Duodenal mucosa (tissue), 2 donors: ENCODE measurements at regions not wholly inside any gene's neighbourhood (a gene's known extent, or its start where the extent isn't known, plus 50 kb on each side); places are given as distances from the start of the nearest gene placed in this dataset.

Experiments
- H3K27ac ChIP-seq: one replicate; pipeline ENCODE4 v1.7.0; 2013; ENCODE audit warnings: low read depth, low read length
- H3K27me3 ChIP-seq, 2 donors: one replicate each; pipeline ENCODE4 v1.7.0; 2013; ENCODE audit warnings: low read length in 2 of 2, control low read depth in 1 of 2; ENCODE audit not compliant: insufficient read depth in 2 of 2, control insufficient read depth in 1 of 2
- H3K36me3 ChIP-seq, 2 donors: one replicate each; pipeline ENCODE4 v1.7.0; 2013; ENCODE audit warnings: low read length in 2 of 2, control low read depth in 1 of 2; ENCODE audit not compliant: insufficient read depth in 2 of 2, control insufficient read depth in 1 of 2
- H3K4me1 ChIP-seq, 2 donors: one replicate each; pipeline ENCODE4 v1.7.0; 2013; ENCODE audit warnings: low read length in 2 of 2, control low read depth in 1 of 2; ENCODE audit not compliant: insufficient read depth in 2 of 2, control insufficient read depth in 1 of 2
- H3K4me3 ChIP-seq, 2 donors: one replicate each; pipeline ENCODE4 v1.7.0; 2013; ENCODE audit warnings: low read length in 2 of 2, low read depth in 1 of 2
- H3K9ac ChIP-seq, 2 donors: one replicate each; pipeline ENCODE4 v1.7.0; 2013; ENCODE audit warnings: low read length in 2 of 2, low read depth in 1 of 2
- H3K9me3 ChIP-seq, 2 donors: one replicate each; pipeline ENCODE4 v1.7.0; 2013; ENCODE audit warnings: low read length in 2 of 2, control low read depth in 1 of 2; ENCODE audit not compliant: control insufficient read depth in 1 of 2

GRCh38 chr2:5093056-5093455, 599.1 kb upstream of the SOX11 start:
- H3K4me3 ChIP-seq = no peak overlapping the region
- no peak overlapping the region for H3K9ac ChIP-seq
- H3K36me3 ChIP-seq = no peaks in the 10 kb centered on the region

GRCh38 chr2:5093518-5093917, 598.7 kb upstream of the SOX11 start:
- Histone ChIP-seq H3K9ac (no peak overlapping the region), H3K27ac (no peak overlapping the region), H3K9me3 (peaks cover 5 to 24% of the 10 kb centered on the region in 2 donors), H3K36me3 (no peaks in the 10 kb centered on the region), H3K27me3 (no peaks in the 10 kb centered on the region), H3K4me1 (no peaks in the 10 kb centered on the region), H3K4me3 (no peak overlapping the region)

More at GRCh38 chr2:5093056-5093455, 599.1 kb upstream of the SOX11 start:
- Histone ChIP-seq H3K9me3 (peaks cover 8 to 24% of the 10 kb centered on the region in 2 donors), H3K27me3 (no peaks in the 10 kb centered on the region), H3K27ac (no peak overlapping the region), H3K4me1 (no peaks in the 10 kb centered on the region)

GRCh38 chr2:5094192-5094591, 598.0 kb upstream of the SOX11 start:
- Histone ChIP-seq H3K9ac (no peak overlapping the region), H3K9me3 (peaks cover 5 to 26% of the 10 kb centered on the region in 2 donors), H3K4me1 (no peaks in the 10 kb centered on the region), H3K4me3 (no peak overlapping the region), H3K36me3 (no peaks in the 10 kb centered on the region), H3K27ac (no peak overlapping the region), H3K27me3 (no peaks in the 10 kb centered on the region)

- H3K36me3 ChIP-seq = no peaks in the 10 kb centered on the region
- no peak overlapping the region for H3K4me3 ChIP-seq
- H3K9me3 ChIP-seq = peaks cover 12 to 16% of the 10 kb centered on the region in 2 donors
- no peak overlapping the region for H3K27ac ChIP-seq
- H3K4me1 ChIP-seq = no peaks in the 10 kb centered on the region
- no peaks in the 10 kb centered on the region for H3K27me3 ChIP-seq
- H3K9ac ChIP-seq = no peak overlapping the region
Measured at GRCh38 chr2:5098286-5098685, 593.9 kb upstream of the SOX11 start.

- Histone ChIP-seq H3K4me3 (no peak overlapping the region), H3K27ac (no peak overlapping the region), H3K9ac (no peak overlapping the region), H3K9me3 (peaks cover 10% of the 10 kb centered on the region in 2 donors), H3K27me3 (no peaks in the 10 kb centered on the region), H3K36me3 (no peaks in the 10 kb centered on the region), H3K4me1 (no peaks in the 10 kb centered on the region)
Measured at GRCh38 chr2:5102823-5103222, 589.4 kb upstream of the SOX11 start.

GRCh38 chr2:5111581-5111980, 580.6 kb upstream of the SOX11 start:
- Histone ChIP-seq H3K27ac (no peak overlapping the region), H3K9me3 (peaks cover 20 to 26% of the 10 kb centered on the region in 2 donors), H3K36me3 (no peaks in the 10 kb centered on the region), H3K4me3 (no peak overlapping the region), H3K9ac (no peak overlapping the region), H3K27me3 (no peaks in the 10 kb centered on the region), H3K4me1 (no peaks in the 10 kb centered on the region)

GRCh38 chr2:5119046-5119445, 573.1 kb upstream of the SOX11 start:
- H3K36me3 ChIP-seq = no peaks in the 10 kb centered on the region
- H3K9me3 ChIP-seq = peaks cover 7 to 11% of the 10 kb centered on the region in 2 donors
- no peaks in the 10 kb centered on the region for H3K27me3 ChIP-seq
- no peak overlapping the region for H3K9ac ChIP-seq
- H3K4me3 ChIP-seq = no peak overlapping the region
- H3K27ac ChIP-seq = no peak overlapping the region
- H3K4me1 ChIP-seq = no peaks in the 10 kb centered on the region

- no peak overlapping the region for H3K9ac ChIP-seq
Measured at GRCh38 chr2:5121121-5121520, 571.1 kb upstream of the SOX11 start.

GRCh38 chr2:5121642-5122041, 570.5 kb upstream of the SOX11 start:
- no peak overlapping the region for H3K27ac ChIP-seq
- H3K36me3 ChIP-seq = no peaks in the 10 kb centered on the region
- no peak overlapping the region for H3K9ac ChIP-seq
- H3K4me1 ChIP-seq = no peaks in the 10 kb centered on the region
- H3K4me3 ChIP-seq = no peak overlapping the region
- H3K27me3 ChIP-seq = no peaks in the 10 kb centered on the region
- peaks cover 2 to 8% of the 10 kb centered on the region in 2 donors for H3K9me3 ChIP-seq

More at GRCh38 chr2:5121121-5121520, 571.1 kb upstream of the SOX11 start:
- Histone ChIP-seq H3K4me3 (no peak overlapping the region), H3K36me3 (no peaks in the 10 kb centered on the region), H3K27me3 (no peaks in the 10 kb centered on the region), H3K4me1 (no peaks in the 10 kb centered on the region), H3K27ac (no peak overlapping the region), H3K9me3 (peaks cover 2 to 8% of the 10 kb centered on the region in 2 donors)

- H3K27ac ChIP-seq = no peak overlapping the region
- H3K9me3 ChIP-seq = peaks cover 2 to 8% of the 10 kb centered on the region in 2 donors
- no peaks in the 10 kb centered on the region for H3K36me3 ChIP-seq
- H3K27me3 ChIP-seq = no peaks in the 10 kb centered on the region
- H3K4me1 ChIP-seq = no peaks in the 10 kb centered on the region
- H3K4me3 ChIP-seq = no peak overlapping the region
- H3K9ac ChIP-seq = no peak overlapping the region
Measured at GRCh38 chr2:5123582-5124196, 568.5 kb upstream of the SOX11 start.
